ENCODE measurements at regions not wholly inside any gene's neighbourhood (a gene's known extent, or its start where the extent isn't known, plus 50 kb on each side); places are given as distances from the start of the nearest gene placed in this dataset.

DNA sequence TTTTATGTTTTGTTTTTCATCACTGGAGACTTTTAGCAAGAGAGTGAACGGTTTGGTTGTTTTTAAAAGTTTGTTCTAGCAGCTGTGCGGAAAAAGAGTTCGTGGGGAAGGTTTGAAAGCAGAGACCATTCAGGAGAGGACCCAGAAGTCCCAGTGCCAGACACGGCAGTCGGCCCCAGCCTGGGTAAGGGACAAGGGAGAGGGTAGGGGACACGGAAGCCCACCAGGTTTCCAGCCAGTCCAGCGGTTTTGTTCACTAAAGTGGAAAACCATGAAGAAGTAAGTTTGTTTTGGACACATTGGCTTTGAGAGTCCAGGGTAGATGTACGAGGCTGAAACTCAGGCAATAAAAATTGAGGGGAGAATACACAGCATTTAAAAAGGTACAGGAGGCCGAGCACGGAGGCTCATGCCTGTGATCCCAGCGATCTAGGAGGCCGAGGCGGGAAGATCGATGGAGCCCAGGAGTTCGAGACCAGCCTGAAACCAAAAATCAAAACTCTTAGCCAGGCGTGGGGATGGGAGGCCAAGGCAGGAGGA, 56.8 kb upstream of the RPH3AL start:
- Histone ChIP-seq H3K23me2 (ENCODE audit: insufficient read length, low read depth, low read length, poor library complexity, severe bottlenecking) (no peaks in the 10 kb centered on the region), H3K79me2 (ENCODE audit: insufficient read depth, low read length) (no peaks in the 10 kb centered on the region), H3K56ac (ENCODE audit: insufficient read length, low read depth, low read length) (no peak overlapping the region), H3K4me1 (ENCODE audit: insufficient read depth, low read length) (no peaks in the 10 kb centered on the region), H3T11ph (ENCODE audit: low read length) (no peak overlapping the region), H3K14ac (ENCODE audit: insufficient read depth, low read length) (peak overlapping the region; percentile 46; the same call in 1 of the 2 replicates), H4K91ac (ENCODE audit: insufficient read length, low read depth, low read length) (no peak overlapping the region), H2AFZ (ENCODE audit: low read length) (no peak overlapping the region), H2BK12ac (ENCODE audit: insufficient read length, low read depth, low read length) (no peak overlapping the region), H4K20me1 (ENCODE audit: control insufficient read depth, insufficient read depth, insufficient read length) (no peaks in the 10 kb centered on the region), H2BK15ac (ENCODE audit: low read depth, low read length) (no peak overlapping the region), H3K27ac (ENCODE audit: insufficient read length, low read depth, low read length) (no peak overlapping the region), H2AK5ac (ENCODE audit: insufficient read length, low read length) (no peak overlapping the region), H4K8ac (replicated peaks; ENCODE audit: insufficient read length, low read depth, low read length) (no peak overlapping the region), H3K9ac (ENCODE audit: extremely low read depth, insufficient read length, low read length) (peak overlapping the region; percentile 19), H3K4me2 (ENCODE audit: insufficient read depth, insufficient read length, low read length) (peak overlapping the region; percentile 28), H4K5ac (ENCODE audit: insufficient read length, low read depth, low read length) (no peak overlapping the region), H3K23ac (ENCODE audit: insufficient read length, low read depth, low read length) (no peak overlapping the region), H2BK5ac (ENCODE audit: insufficient read length, low read length) (no peak overlapping the region), H3K27me3 (ENCODE audit: insufficient read depth, low read length) (no peaks in the 10 kb centered on the region), H2BK20ac (ENCODE audit: low read depth, low read length, poor library complexity, severe bottlenecking) (no peak overlapping the region), H3K4ac (ENCODE audit: low read depth, low read length) (no peak overlapping the region; the same call in 1 of the 2 replicates), H3K18ac (ENCODE audit: insufficient read length, low read depth, low read length) (peak overlapping the region; percentile 63), H2BK120ac (ENCODE audit: low read depth, low read length, poor library complexity, severe bottlenecking) (no peak overlapping the region), H3K9me3 (ENCODE audit: control insufficient read depth, low read depth, low read length) (no peaks in the 10 kb centered on the region), H3K79me1 (ENCODE audit: insufficient read depth, low read depth, low read length, poor library complexity, severe bottlenecking) (no peaks in the 10 kb centered on the region)
- Mint-ChIP-seq H3K4me1 (peaks cover 18 to 22% of the 10 kb centered on the region in 2 experiments), H3K27ac (peak overlapping the region; percentile 24 to 78 (median 68); a peak in 6 of 7 replicates), H3K9me3 (peaks cover 0 to under 1% of the 10 kb centered on the region in 2 experiments), H3K36me3 (ENCODE audit: insufficient read depth in 1 of 3, low read depth in 3 of 3) (peaks cover 0 to 3% (median under 1%) of the 10 kb centered on the region in 3 experiments; a peak in 3 of 7 replicates), H3K4me3 (peak overlapping the region; percentile 78 to 83), H3K27me3 (ENCODE audit: low read depth) (peaks cover 15% of the 10 kb centered on the region)
- TF ChIP-seq, protein P1, sequence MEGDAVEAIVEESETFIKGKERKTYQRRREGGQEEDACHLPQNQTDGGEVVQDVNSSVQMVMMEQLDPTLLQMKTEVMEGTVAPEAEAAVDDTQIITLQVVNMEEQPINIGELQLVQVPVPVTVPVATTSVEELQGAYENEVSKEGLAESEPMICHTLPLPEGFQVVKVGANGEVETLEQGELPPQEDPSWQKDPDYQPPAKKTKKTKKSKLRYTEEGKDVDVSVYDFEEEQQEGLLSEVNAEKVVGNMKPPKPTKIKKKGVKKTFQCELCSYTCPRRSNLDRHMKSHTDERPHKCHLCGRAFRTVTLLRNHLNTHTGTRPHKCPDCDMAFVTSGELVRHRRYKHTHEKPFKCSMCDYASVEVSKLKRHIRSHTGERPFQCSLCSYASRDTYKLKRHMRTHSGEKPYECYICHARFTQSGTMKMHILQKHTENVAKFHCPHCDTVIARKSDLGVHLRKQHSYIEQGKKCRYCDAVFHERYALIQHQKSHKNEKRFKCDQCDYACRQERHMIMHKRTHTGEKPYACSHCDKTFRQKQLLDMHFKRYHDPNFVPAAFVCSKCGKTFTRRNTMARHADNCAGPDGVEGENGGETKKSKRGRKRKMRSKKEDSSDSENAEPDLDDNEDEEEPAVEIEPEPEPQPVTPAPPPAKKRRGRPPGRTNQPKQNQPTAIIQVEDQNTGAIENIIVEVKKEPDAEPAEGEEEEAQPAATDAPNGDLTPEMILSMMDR (conservative IDR thresholded peaks at IDR 0.05), result no peak
- no peak for DNase-seq
- no CpG with 5 or more reads among the region's 16 CpGs for WGBS (ENCODE audit: extremely low coverage, insufficient read length, low lambda C conversion rate)

All from H9 (cell line).